ENCODE measurements at regions not wholly inside any gene's neighbourhood (a gene's known extent, or its start where the extent isn't known, plus 50 kb on each side); places are given as distances from the start of the nearest gene placed in this dataset.

DNA sequence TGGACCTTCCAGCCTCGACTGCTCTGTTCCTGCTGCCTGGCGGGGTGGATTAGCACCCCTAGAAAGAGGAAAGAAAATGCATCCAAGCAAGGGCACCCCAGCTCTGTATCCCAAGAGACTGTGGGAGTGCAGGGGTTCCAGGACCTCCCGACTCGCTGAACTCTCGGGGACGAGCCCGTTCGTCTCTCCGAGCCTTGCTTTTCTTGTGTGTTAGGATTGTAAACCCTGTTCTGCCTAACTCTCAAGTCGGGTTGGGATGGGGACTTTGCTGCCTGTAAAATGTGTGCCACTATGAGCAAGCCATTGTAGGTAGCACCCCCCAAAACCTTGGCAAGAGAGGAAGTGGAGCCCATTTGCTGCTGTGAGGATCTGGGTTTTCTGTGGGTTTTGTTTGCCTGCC, 73.2 kb upstream of the VRK1 start:
- H3K27ac ChIP-seq (ENCODE audit: insufficient read depth, low read length): no peak overlapping the region
- H3K27me3 ChIP-seq (ENCODE audit: control insufficient read depth, insufficient read depth, low read length): no peaks in the 10 kb centered on the region
- H4K20me1 ChIP-seq (ENCODE audit: control insufficient read depth, extremely low read depth, insufficient read depth, low read length): no peaks in the 10 kb centered on the region
- H3K36me3 ChIP-seq (ENCODE audit: control insufficient read depth, insufficient read depth, low read length): no peaks in the 10 kb centered on the region
- H3K4me3 ChIP-seq (replicated peaks in 1 of 4; ENCODE audit: control extremely low read depth in 1 of 4, insufficient read depth in 1 of 4, low read depth in 3 of 4, low read length in 4 of 4): no peak overlapping the region
- no peaks in the 10 kb centered on the region for H3K4me1 ChIP-seq (ENCODE audit: control insufficient read depth, extremely low read depth, insufficient read depth, low read length)
- no peaks in the 10 kb centered on the region for H3K79me2 ChIP-seq (ENCODE audit: control insufficient read depth, insufficient read depth, low read length)
- H3K9me3 ChIP-seq (ENCODE audit: control insufficient read depth, insufficient read depth, low read depth, low read length): no peaks in the 10 kb centered on the region
- H3K9ac ChIP-seq (ENCODE audit: insufficient read depth, low read length): no peak overlapping the region
- H3K4me2 ChIP-seq (ENCODE audit: extremely low read depth, insufficient read depth, low read length): no peak overlapping the region
- no peak for DNase-seq (ENCODE audit: low read depth in 2 of 2)
- H2AFZ ChIP-seq (ENCODE audit: low read length): no peak overlapping the region
- TF ChIP-seq EZH2 (IDR thresholded peaks at IDR 0.05; ENCODE audit: low read length, missing control alignments) (no peak), CTCF (conservative IDR thresholded peaks at IDR 0.05 in 1 of 2, IDR thresholded peaks at IDR 0.05 in 1 of 2; ENCODE audit: low read depth in 1 of 2, low read length in 2 of 2) (no peak)

DNA sequence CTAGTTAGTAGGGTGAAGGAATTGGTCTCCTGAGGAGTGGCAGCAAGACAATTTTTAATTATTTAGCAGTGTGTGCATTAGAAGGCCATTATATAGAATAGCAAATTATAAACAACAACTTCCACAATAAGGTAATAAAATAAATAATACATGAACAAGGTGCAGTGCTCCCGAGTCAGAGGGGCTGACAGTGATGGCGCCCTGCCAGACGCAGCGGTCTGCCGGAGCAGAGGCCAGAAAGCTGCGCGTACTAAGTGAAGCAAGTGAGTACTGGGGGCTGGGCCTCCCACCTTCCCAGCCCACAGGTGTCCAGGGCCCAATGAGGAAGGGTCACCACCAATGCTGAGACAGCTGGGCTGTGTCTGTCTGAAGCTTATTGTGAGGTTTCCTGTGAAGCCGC, 72.0 kb upstream of the VRK1 start:
- Histone ChIP-seq H3K36me3 (ENCODE audit: control insufficient read depth, insufficient read depth, low read length) (no peaks in the 10 kb centered on the region), H3K4me3 (replicated peaks in 1 of 4; ENCODE audit: control extremely low read depth in 1 of 4, insufficient read depth in 1 of 4, low read depth in 3 of 4, low read length in 4 of 4) (no peak overlapping the region), H3K79me2 (ENCODE audit: control insufficient read depth, insufficient read depth, low read length) (no peaks in the 10 kb centered on the region), H2AFZ (ENCODE audit: low read length) (no peak overlapping the region), H3K27me3 (ENCODE audit: control insufficient read depth, insufficient read depth, low read length) (no peaks in the 10 kb centered on the region), H4K20me1 (ENCODE audit: control insufficient read depth, extremely low read depth, insufficient read depth, low read length) (no peaks in the 10 kb centered on the region), H3K9ac (ENCODE audit: insufficient read depth, low read length) (no peak overlapping the region), H3K4me1 (ENCODE audit: control insufficient read depth, extremely low read depth, insufficient read depth, low read length) (no peaks in the 10 kb centered on the region), H3K27ac (ENCODE audit: insufficient read depth, low read length) (no peak overlapping the region), H3K9me3 (ENCODE audit: control insufficient read depth, insufficient read depth, low read depth, low read length) (no peaks in the 10 kb centered on the region), H3K4me2 (ENCODE audit: extremely low read depth, insufficient read depth, low read length) (no peak overlapping the region)
- no peak for DNase-seq (ENCODE audit: low read depth in 2 of 2)
- TF ChIP-seq CTCF (conservative IDR thresholded peaks at IDR 0.05 in 1 of 2, IDR thresholded peaks at IDR 0.05 in 1 of 2; ENCODE audit: low read depth in 1 of 2, low read length in 2 of 2) (no peak), EZH2 (IDR thresholded peaks at IDR 0.05; ENCODE audit: low read length, missing control alignments) (no peak)

DNA sequence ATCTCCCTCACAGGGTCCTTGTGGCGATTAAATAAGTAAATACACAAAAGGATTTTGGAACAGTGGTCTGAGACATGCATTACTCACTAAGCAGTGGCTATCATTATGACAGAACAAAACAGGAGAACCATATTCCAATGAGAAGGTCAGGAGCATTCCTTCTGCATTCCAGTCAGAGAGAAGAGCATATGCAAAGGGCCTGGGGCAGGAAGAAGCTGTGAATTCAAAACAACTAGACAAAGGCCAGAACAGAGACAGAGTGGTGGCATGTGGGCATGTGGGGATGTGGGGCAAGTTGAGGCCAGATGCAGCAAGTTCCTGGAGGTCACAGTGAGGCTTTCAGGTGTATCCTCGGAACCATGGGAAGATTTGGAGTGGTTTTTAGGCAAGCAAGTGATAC, 70.1 kb upstream of the VRK1 start:
- Histone ChIP-seq H3K4me3 (replicated peaks in 1 of 4; ENCODE audit: control extremely low read depth in 1 of 4, insufficient read depth in 1 of 4, low read depth in 3 of 4, low read length in 4 of 4) (no peak overlapping the region), H2AFZ (ENCODE audit: low read length) (no peak overlapping the region), H3K27me3 (ENCODE audit: control insufficient read depth, insufficient read depth, low read length) (no peaks in the 10 kb centered on the region), H3K4me1 (ENCODE audit: control insufficient read depth, extremely low read depth, insufficient read depth, low read length) (no peaks in the 10 kb centered on the region), H3K9ac (ENCODE audit: insufficient read depth, low read length) (no peak overlapping the region), H3K27ac (ENCODE audit: insufficient read depth, low read length) (no peak overlapping the region), H3K36me3 (ENCODE audit: control insufficient read depth, insufficient read depth, low read length) (no peaks in the 10 kb centered on the region), H4K20me1 (ENCODE audit: control insufficient read depth, extremely low read depth, insufficient read depth, low read length) (no peaks in the 10 kb centered on the region), H3K79me2 (ENCODE audit: control insufficient read depth, insufficient read depth, low read length) (no peaks in the 10 kb centered on the region), H3K4me2 (ENCODE audit: extremely low read depth, insufficient read depth, low read length) (no peak overlapping the region), H3K9me3 (ENCODE audit: control insufficient read depth, insufficient read depth, low read depth, low read length) (no peaks in the 10 kb centered on the region)
- DNase-seq (ENCODE audit: low read depth in 2 of 2): no peak
- TF ChIP-seq CTCF (conservative IDR thresholded peaks at IDR 0.05 in 1 of 2, IDR thresholded peaks at IDR 0.05 in 1 of 2; ENCODE audit: low read depth in 1 of 2, low read length in 2 of 2) (no peak), EZH2 (IDR thresholded peaks at IDR 0.05; ENCODE audit: low read length, missing control alignments) (no peak)

Data from fibroblast of lung (primary cell).